ENCODE measurements at regions not wholly inside any gene's neighbourhood (a gene's known extent, or its start where the extent isn't known, plus 50 kb on each side); places are given as distances from the start of the nearest gene placed in this dataset.
"Not testable (repeated sequence)": the region's sequence is repeated elsewhere in the genome, so short reads cannot be mapped to it uniquely, and the experiment has no call there.

GRCh38 chr4:163077680-163078079 lies 89.0 kb downstream of the NAF1 start:
- no peak for DNase-seq (ENCODE audit: low spot score)

- DNase-seq (ENCODE audit: low spot score): no peak
Measured at GRCh38 chr4:163072222-163072621, 94.5 kb downstream of the NAF1 start.

GRCh38 chr4:163071308-163071707 lies 95.4 kb downstream of the NAF1 start:
- DNase-seq (ENCODE audit: low spot score): no peak

- no peak for DNase-seq (ENCODE audit: low spot score)
Measured at GRCh38 chr4:163070023-163070422, 96.7 kb downstream of the NAF1 start.

- DNase-seq (ENCODE audit: low spot score): peak; percentile 44
Measured at GRCh38 chr4:163063891-163064290, 102.8 kb downstream of the NAF1 start.

- DNase-seq (ENCODE audit: low spot score): peak; percentile 20
Measured at GRCh38 chr4:163048447-163048846, 118.2 kb downstream of the NAF1 start.

- DNase-seq (ENCODE audit: low spot score): no peak
Measured at GRCh38 chr4:163042306-163042705, 124.4 kb downstream of the NAF1 start.

GRCh38 chr4:163017135-163017534 lies 149.6 kb downstream of the NAF1 start:
- no peak for DNase-seq (ENCODE audit: low spot score)

GRCh38 chr4:163012816-163013215 lies 153.9 kb downstream of the NAF1 start:
- DNase-seq (ENCODE audit: low spot score): no peak

- no peak for DNase-seq (ENCODE audit: low spot score)
Measured at GRCh38 chr4:163003979-163004378, 162.7 kb downstream of the NAF1 start.

- DNase-seq (ENCODE audit: low spot score): no peak
Measured at GRCh38 chr4:162988530-162988929, 178.2 kb downstream of the NAF1 start.

GRCh38 chr4:162985131-162985530 lies 181.6 kb downstream of the NAF1 start:
- no peak for DNase-seq (ENCODE audit: low spot score)

- DNase-seq (ENCODE audit: low spot score): no peak
Measured at GRCh38 chr4:162984621-162985020, 182.1 kb downstream of the NAF1 start.

- no peak for DNase-seq (ENCODE audit: low spot score)
Measured at GRCh38 chr4:162981823-162982222, 184.9 kb downstream of the NAF1 start.

GRCh38 chr4:162978398-162978797 lies 188.3 kb downstream of the NAF1 start:
- no peak for DNase-seq (ENCODE audit: low spot score)

- DNase-seq (ENCODE audit: low spot score): no peak
Measured at GRCh38 chr4:162977788-162978187, 188.9 kb downstream of the NAF1 start.

GRCh38 chr4:162972661-162973330 lies 193.9 kb downstream of the NAF1 start:
- DNase-seq (ENCODE audit: low spot score): no peak

- no peak for DNase-seq (ENCODE audit: low spot score)
Measured at GRCh38 chr4:162969194-162969593, 197.5 kb downstream of the NAF1 start.

- DNase-seq (ENCODE audit: low spot score): not testable (repeated sequence)
Measured at GRCh38 chr4:162965978-162966377, 200.7 kb downstream of the NAF1 start.

- DNase-seq (ENCODE audit: low spot score): no peak
Measured at GRCh38 chr4:162959046-162959445, 207.6 kb downstream of the NAF1 start.

- DNase-seq (ENCODE audit: low spot score): no peak
Measured at GRCh38 chr4:162957521-162958143, 209.1 kb downstream of the NAF1 start.

- DNase-seq (ENCODE audit: low spot score): no peak
Measured at GRCh38 chr4:162954976-162955375, 211.7 kb downstream of the NAF1 start.

- peak; percentile 45 for DNase-seq (ENCODE audit: low spot score)
Measured at GRCh38 chr4:162952232-162952631, 214.5 kb downstream of the NAF1 start.

GRCh38 chr4:162945713-162946112 lies 221.0 kb downstream of the NAF1 start:
- DNase-seq (ENCODE audit: low spot score): no peak

Measured in LoVo (cell line).